PC-3 (cell line): ENCODE measurements at regions not wholly inside any gene's neighbourhood (a gene's known extent, or its start where the extent isn't known, plus 50 kb on each side); places are given as distances from the start of the nearest gene placed in this dataset.

Experiments used
- CTCF ChIP-seq: fragments of 300-600 bp; sonication (generic); conservative IDR thresholded peaks from 2 replicates; pipeline ENCODE4 v1.5.1; 2017; ENCODE audit warnings: antibody characterized with exemption, low read depth, mild to moderate bottlenecking, low read length
- EZH2phosphoT487 ChIP-seq: fragments of 300-600 bp; sonication (generic); IDR thresholded peaks from 2 replicates; pipeline ENCODE4 v1.6.1; 2018; ENCODE audit warnings: mild to moderate bottlenecking, antibody characterized with exemption, low read length, borderline replicate concordance

GRCh38 chr1:105243411-105243810, 1493.7 kb downstream of the AMY1C start:
- no peak for TF ChIP-seq CTCF
- TF ChIP-seq EZH2phosphoT487 = no peak
